Activated CD8-positive, alpha-beta T cell treated with anti-CD3 and anti-CD28 coated beads, Interleukin-2, amount 10 ng/mL, durations not matched to agents 7 days and 5 days (primary cell): ENCODE measurements at regions not wholly inside any gene's neighbourhood (a gene's known extent, or its start where the extent isn't known, plus 50 kb on each side); places are given as distances from the start of the nearest gene placed in this dataset.
"Not testable (repeated sequence)": the region's sequence is repeated elsewhere in the genome, so short reads cannot be mapped to it uniquely, and the experiment has no call there.

Source experiments
- ATAC-seq: fragments of 150-1000 bp; cut with Tn5 transposase; one replicate; pipeline ENCODE4 v1.10.0; 2021; ENCODE audit warnings: moderate library complexity
- CTCF ChIA-PET: fragments of 350-600 bp; sonication (Branson Sonifier 250); formaldehyde crosslinking; loops from one replicate; lab custom pipeline; 2021; ENCODE audit warnings: antibody characterized with exemption; lab: Charles Lee
- POLR2A ChIA-PET: fragments of 350-600 bp; sonication (Branson Sonifier 250); formaldehyde crosslinking; loops from one replicate; lab custom pipeline; 2021; ENCODE audit warnings: antibody characterized with exemption; lab: Charles Lee
- DNase-seq: peaks from one replicate; pipeline ENCODE4 v3.0.0-alpha.2; 2020
- H3K27ac Mint-ChIP-seq: one replicate; pipeline ENCODE4 v1.8.0; 2021; ENCODE audit warnings: mild to moderate bottlenecking, mixed read lengths
- H3K27me3 Mint-ChIP-seq: one replicate; pipeline ENCODE4 v1.8.0; 2021; ENCODE audit warnings: low read depth, mixed read lengths
- H3K36me3 Mint-ChIP-seq: one replicate; pipeline ENCODE4 v1.8.0; 2021; ENCODE audit warnings: low read depth, mixed read lengths
- H3K4me1 Mint-ChIP-seq: one replicate; pipeline ENCODE4 v1.8.0; 2021; ENCODE audit warnings: low read depth, mixed read lengths
- H3K4me3 Mint-ChIP-seq: one replicate; pipeline ENCODE4 v1.8.0; 2021; ENCODE audit warnings: mild to moderate bottlenecking, mixed read lengths
- H3K9me3 Mint-ChIP-seq: one replicate; pipeline ENCODE4 v1.8.0; 2022; ENCODE audit warnings: mixed read lengths; ENCODE audit not compliant: insufficient read depth

DNA sequence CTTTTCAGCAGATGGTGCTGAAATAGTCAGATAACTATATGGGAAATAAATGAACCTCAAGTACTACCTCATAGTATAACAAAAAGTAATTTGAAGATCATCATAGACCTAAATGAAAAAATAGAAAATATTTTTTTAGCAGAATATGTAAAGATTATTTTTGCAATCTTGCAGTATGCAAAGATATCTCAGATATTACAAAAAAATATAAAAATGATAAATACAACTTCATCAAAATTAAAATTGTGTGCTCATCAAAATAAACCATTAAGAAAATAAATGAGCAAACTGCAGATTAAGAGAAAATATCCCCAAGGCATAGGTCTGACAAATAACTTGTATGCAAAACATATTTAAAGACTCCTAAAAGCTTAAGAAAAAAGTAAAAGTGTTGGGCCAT lies 83.4 kb upstream of the KCND2 start:
- H3K4me3 Mint-ChIP-seq, result no peak overlapping the region
- H3K27ac Mint-ChIP-seq, result no peak overlapping the region
- ChIA-PET CTCF (no interaction called here), POLR2A (no interaction called here)
- H3K9me3 Mint-ChIP-seq, result no peaks in the 10 kb centered on the region
- DNase-seq (no peak), ATAC-seq (no peak)
- H3K4me1 Mint-ChIP-seq, result no peaks in the 10 kb centered on the region
- H3K27me3 Mint-ChIP-seq, result no peaks in the 10 kb centered on the region
- H3K36me3 Mint-ChIP-seq, result no peaks in the 10 kb centered on the region

DNA sequence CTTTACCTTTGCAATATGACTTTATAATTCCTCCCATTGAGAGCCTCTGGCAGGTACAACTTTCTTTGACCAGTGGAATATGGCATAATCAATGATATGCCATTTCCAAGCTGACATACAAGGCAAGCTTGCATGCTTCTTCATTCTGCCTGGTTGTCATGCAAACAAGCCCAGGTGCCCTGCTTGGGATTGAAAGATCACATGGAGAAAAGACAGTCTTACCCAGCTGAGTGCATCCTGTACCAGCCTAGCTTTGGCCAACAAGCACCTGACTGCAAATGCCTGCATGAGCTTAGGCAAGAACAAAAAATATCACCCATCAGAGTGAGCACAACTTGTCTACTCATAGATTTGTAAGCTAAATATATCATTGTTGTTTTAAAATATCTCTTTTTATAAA lies 82.9 kb upstream of the KCND2 start:
- no peaks in the 10 kb centered on the region for H3K27me3 Mint-ChIP-seq
- ATAC-seq, result no peak
- H3K36me3 Mint-ChIP-seq, result no peaks in the 10 kb centered on the region
- no peak overlapping the region for H3K4me3 Mint-ChIP-seq
- no peaks in the 10 kb centered on the region for H3K4me1 Mint-ChIP-seq
- H3K27ac Mint-ChIP-seq, result no peak overlapping the region
- ChIA-PET CTCF (no interaction called here), POLR2A (no interaction called here)
- DNase-seq, result no peak
- no peaks in the 10 kb centered on the region for H3K9me3 Mint-ChIP-seq

DNA sequence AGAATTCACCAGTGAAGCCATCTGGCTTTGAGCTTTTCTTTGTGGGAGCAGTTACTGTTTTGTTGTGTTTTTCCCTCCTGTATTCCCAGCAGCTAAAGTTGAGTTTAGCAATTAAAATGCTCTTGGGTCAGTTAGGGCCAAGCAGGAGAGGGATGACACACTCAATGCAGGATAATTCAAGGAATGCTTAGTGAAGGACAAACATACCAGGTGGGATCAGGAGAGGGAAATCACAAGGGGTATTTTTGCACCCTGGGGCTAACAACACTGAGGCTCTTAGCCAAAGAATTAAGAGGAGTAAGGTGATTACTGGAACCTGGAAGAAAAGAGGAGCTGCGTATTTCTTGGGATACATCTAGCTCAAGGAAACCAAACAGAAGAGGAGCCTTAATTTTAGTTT lies 82.4 kb upstream of the KCND2 start:
- no peaks in the 10 kb centered on the region for H3K36me3 Mint-ChIP-seq
- ATAC-seq, result no peak
- no peaks in the 10 kb centered on the region for H3K4me1 Mint-ChIP-seq
- ChIA-PET POLR2A (no interaction called here), CTCF (no interaction called here)
- no peaks in the 10 kb centered on the region for H3K9me3 Mint-ChIP-seq
- H3K27me3 Mint-ChIP-seq, result no peaks in the 10 kb centered on the region
- H3K27ac Mint-ChIP-seq, result no peak overlapping the region
- DNase-seq, result no peak
- H3K4me3 Mint-ChIP-seq, result no peak overlapping the region

DNA sequence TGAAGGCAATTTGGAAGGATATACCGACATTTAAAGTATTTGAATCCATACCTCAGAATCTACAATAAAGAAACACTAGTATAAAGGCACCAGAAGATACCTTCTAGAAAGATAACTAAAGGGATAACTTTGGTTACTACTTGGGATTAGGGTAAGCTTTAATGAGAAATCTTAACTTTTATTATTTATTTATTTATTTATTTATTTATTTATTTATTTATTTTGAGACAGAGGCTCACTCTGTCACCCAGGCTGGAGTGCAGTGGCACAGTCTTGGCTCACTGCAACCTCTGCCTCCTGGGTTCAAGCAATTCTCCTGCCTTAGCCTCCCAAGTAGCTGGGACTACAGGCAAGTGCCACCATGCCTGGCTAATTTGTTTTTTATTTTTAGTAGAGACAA lies 81.6 kb upstream of the KCND2 start:
- POLR2A ChIA-PET, H3K4me1 Mint-ChIP-seq, DNase-seq, H3K27me3 Mint-ChIP-seq, H3K9me3 Mint-ChIP-seq, CTCF ChIA-PET, ATAC-seq, H3K4me3 Mint-ChIP-seq, H3K27ac Mint-ChIP-seq, H3K36me3 Mint-ChIP-seq: not testable (repeated sequence)

DNA sequence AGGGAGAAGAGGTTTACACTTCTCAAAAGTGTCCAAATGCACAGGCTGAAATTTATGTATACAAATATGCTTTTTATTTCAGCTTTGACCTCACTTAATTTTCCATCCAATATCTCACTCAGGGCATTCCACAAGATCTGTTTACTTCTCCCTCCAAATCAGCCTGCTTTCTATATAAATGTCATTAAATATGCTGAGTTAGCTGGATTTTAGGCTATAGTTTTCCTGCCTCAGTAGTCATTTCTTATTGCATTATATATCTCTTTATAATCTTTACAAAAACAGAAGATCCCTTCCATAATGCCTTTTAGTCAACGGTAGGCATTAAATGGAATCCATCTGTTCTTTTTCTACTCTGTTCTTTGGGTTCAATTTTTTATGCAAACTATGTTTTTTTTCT lies 71.7 kb upstream of the KCND2 start:
- ChIA-PET CTCF (no interaction called here), POLR2A (no interaction called here)
- DNase-seq (no peak), ATAC-seq (no peak)
- Mint-ChIP-seq H3K4me1 (no peaks in the 10 kb centered on the region), H3K27me3 (no peaks in the 10 kb centered on the region), H3K4me3 (no peak overlapping the region), H3K36me3 (no peaks in the 10 kb centered on the region), H3K9me3 (no peaks in the 10 kb centered on the region), H3K27ac (no peak overlapping the region)

DNA sequence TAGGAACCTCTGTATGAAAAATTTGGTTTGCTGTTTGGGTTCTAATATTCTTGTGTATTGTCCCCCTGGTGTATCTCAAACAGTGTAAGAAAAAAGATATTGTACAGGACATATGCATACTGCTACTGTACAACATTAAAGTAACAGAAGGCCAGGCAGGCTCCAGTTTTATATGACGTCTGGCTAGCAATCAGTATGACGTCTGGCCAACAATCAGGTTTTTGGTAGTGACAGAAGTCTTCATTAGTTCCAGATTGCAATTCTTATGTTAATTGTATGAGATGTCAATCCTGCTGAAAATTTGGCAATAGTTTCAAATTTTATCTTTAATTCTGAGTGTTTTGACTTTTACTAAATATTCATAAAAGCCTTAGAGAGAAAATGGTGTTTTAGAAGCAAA lies 67.9 kb upstream of the KCND2 start:
- CTCF ChIA-PET, result no interaction called here
- Mint-ChIP-seq H3K9me3 (peaks cover 5% of the 10 kb centered on the region), H3K4me3 (no peak overlapping the region), H3K4me1 (no peaks in the 10 kb centered on the region), H3K27me3 (no peaks in the 10 kb centered on the region), H3K36me3 (no peaks in the 10 kb centered on the region), H3K27ac (no peak overlapping the region)
- POLR2A ChIA-PET, result no interaction called here
- ATAC-seq, result no peak
- no peak for DNase-seq

DNA sequence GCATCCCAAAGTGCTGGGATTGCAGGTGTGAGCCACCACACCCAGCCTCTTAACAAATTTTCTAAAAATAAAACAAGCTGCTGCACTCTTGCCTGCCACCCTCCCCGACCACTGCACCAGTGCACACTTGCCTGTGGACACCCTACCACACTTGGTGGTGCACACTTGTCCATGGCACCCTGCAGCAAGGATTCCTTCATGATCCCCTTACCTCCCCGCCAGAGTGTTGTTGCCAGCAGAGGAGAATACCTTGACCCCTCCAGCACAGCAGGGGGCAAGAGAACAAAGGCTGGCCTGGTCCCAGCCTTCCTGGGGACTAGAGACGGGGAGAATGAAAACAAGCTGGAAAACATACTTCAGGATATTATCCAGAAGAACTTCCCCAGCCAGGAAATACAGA lies 65.9 kb upstream of the KCND2 start:
- Mint-ChIP-seq H3K4me3 (no peak overlapping the region), H3K9me3 (peaks cover 5% of the 10 kb centered on the region), H3K4me1 (no peaks in the 10 kb centered on the region), H3K27ac (no peak overlapping the region), H3K27me3 (no peaks in the 10 kb centered on the region), H3K36me3 (no peaks in the 10 kb centered on the region)
- no peak for ATAC-seq
- no peak for DNase-seq
- ChIA-PET CTCF (no interaction called here), POLR2A (no interaction called here)

DNA sequence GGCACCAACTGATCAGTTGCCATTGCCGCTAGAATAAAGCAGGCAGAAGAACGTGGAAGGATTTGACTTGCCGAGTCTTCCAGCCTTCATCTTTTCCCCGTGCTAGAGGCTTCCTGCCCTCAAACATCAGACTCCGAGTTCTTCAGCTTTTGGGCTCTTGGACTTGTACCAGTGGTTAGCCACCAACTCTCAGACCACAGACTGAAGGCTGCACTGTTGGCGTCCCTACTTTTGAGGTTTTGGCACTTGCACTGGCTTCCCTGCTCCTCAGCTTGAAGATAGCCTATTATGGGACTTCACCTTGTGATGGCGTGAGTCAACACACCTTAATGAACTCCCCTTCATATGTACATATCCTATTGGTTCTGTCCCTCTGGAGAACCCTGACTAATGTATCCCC lies 57.3 kb upstream of the KCND2 start:
- no peaks in the 10 kb centered on the region for H3K36me3 Mint-ChIP-seq
- H3K9me3 Mint-ChIP-seq, result no peaks in the 10 kb centered on the region
- no peaks in the 10 kb centered on the region for H3K27me3 Mint-ChIP-seq
- ATAC-seq (no peak), DNase-seq (no peak)
- ChIA-PET POLR2A (no interaction called here), CTCF (no interaction called here)
- H3K27ac Mint-ChIP-seq, result no peak overlapping the region
- no peak overlapping the region for H3K4me3 Mint-ChIP-seq
- H3K4me1 Mint-ChIP-seq, result no peaks in the 10 kb centered on the region

DNA sequence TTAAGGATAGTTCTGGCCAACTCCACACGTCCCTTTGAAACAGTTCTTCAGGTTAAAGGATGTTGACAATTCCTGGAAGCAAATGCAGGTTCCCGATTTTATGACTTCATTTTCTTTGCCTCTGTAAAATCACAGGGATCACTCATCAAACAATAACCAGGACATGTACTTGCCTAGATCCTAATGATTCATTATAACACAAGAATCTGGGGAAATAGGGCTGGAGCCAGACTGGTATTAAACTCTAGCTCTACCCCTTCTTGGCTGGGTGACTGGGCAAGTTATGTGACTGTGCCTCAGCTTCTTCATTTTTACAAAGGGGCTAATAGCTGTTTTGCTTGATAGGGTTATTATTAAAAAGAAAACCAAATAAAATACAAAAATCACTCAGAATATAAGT lies 56.0 kb upstream of the KCND2 start:
- Mint-ChIP-seq H3K36me3 (no peaks in the 10 kb centered on the region), H3K4me1 (no peaks in the 10 kb centered on the region), H3K9me3 (no peaks in the 10 kb centered on the region), H3K4me3 (no peak overlapping the region), H3K27ac (no peak overlapping the region), H3K27me3 (no peaks in the 10 kb centered on the region)
- ChIA-PET POLR2A (interaction anchor here (0.6 kb wide), 1 partner anchor 1591 kb away, joined by 3 read pairs; no protein-coding TSS in a partner anchor), CTCF (no interaction called here)
- DNase-seq (no peak), ATAC-seq (no peak)

DNA sequence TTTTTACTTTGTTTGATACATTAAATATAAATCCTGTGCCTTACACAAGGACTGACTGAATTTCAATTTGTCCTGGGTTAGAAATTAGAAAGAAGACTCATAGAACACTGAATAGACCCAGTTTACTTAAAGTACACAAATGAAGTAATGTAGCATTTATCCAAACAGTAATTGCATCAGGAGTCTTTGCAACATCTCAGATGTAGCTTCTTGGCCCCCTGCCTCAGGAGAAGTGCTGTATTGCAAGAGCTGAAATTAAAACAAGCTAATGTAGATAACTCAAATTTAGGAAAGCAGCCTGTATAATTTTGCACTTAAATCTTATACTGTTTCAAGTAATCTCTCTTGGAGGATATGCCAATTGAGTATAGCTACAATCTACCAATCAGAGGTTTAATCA lies 54.3 kb upstream of the KCND2 start:
- Mint-ChIP-seq H3K27ac (no peak overlapping the region), H3K9me3 (no peaks in the 10 kb centered on the region), H3K36me3 (no peaks in the 10 kb centered on the region), H3K4me1 (no peaks in the 10 kb centered on the region), H3K4me3 (no peak overlapping the region), H3K27me3 (no peaks in the 10 kb centered on the region)
- no peak for DNase-seq
- ATAC-seq, result no peak
- CTCF ChIA-PET, result no interaction called here
- POLR2A ChIA-PET, result no interaction called here

DNA sequence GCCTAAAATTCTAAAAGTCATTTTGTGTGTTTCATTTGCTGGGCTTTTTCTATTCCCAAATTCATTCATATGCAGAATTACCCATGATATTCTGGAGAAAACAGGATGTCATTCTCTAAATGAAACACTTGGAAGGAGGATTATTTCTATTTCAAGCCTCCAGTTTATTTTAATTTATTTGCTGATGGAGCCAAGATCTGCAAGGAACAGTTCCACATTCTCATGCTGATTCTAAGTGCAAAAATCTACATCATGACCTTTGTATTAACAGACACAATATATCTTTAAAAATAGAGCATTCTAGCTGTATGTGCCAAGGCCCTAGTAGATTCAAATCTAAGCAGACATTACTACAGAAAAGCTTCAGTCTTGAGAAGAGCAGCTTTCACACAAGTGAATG lies 51.3 kb upstream of the KCND2 start:
- no peak for ATAC-seq

More for the DNA sequence above, 51.3 kb upstream of the KCND2 start:
- no peak overlapping the region for H3K4me3 Mint-ChIP-seq
- H3K27ac Mint-ChIP-seq, result no peak overlapping the region
- H3K9me3 Mint-ChIP-seq, result no peaks in the 10 kb centered on the region
- no peak for DNase-seq
- no peaks in the 10 kb centered on the region for H3K4me1 Mint-ChIP-seq
- ChIA-PET POLR2A (no interaction called here), CTCF (no interaction called here)
- no peaks in the 10 kb centered on the region for H3K27me3 Mint-ChIP-seq
- no peaks in the 10 kb centered on the region for H3K36me3 Mint-ChIP-seq
